Calu3 (cell line): ENCODE measurements at regions not wholly inside any gene's neighbourhood (a gene's known extent, or its start where the extent isn't known, plus 50 kb on each side); places are given as distances from the start of the nearest gene placed in this dataset.

Source experiments
- BruUV-seq: library from RNA; stranded (reverse); fragments of 400-500 nt; replicated peaks from 2 replicates; lab custom pipeline; 2021; lab: Mats Ljungman, UMichigan
- CTCF ChIA-PET: fragments of 300-600 bp; sonication (Branson Sonifier 250); formaldehyde crosslinking; loops from one replicate; lab custom pipeline; 2022; ENCODE audit warnings: antibody characterized with exemption; lab: Charles Lee
- DNase-seq: peaks from one replicate; pipeline ENCODE4 v3.0.0; 2022
- H3K27ac Mint-ChIP-seq: one replicate; pipeline ENCODE4 v1.8.0; 2022; ENCODE audit warnings: mixed read lengths; ENCODE audit not compliant: unreplicated experiment
- H3K27me3 Mint-ChIP-seq: one replicate; pipeline ENCODE4 v1.8.0; 2022; ENCODE audit warnings: mixed read lengths; ENCODE audit not compliant: unreplicated experiment
- H3K36me3 Mint-ChIP-seq: one replicate; pipeline ENCODE4 v1.8.0; 2022; ENCODE audit warnings: mild to moderate bottlenecking, moderate library complexity, mixed read lengths; ENCODE audit not compliant: insufficient read depth, unreplicated experiment
- H3K4me1 Mint-ChIP-seq: one replicate; pipeline ENCODE4 v1.8.0; 2022; ENCODE audit warnings: mild to moderate bottlenecking, low read depth, mixed read lengths; ENCODE audit not compliant: unreplicated experiment
- H3K4me3 Mint-ChIP-seq: one replicate; pipeline ENCODE4 v1.8.0; 2022; ENCODE audit warnings: mild to moderate bottlenecking, low read depth, moderate library complexity, mixed read lengths; ENCODE audit not compliant: unreplicated experiment
- H3K9me3 Mint-ChIP-seq: one replicate; pipeline ENCODE4 v1.8.0; 2022; ENCODE audit warnings: low read depth, mixed read lengths; ENCODE audit not compliant: unreplicated experiment
- CTCF ChIP-seq: fragments of 200-600 bp; IDR thresholded peaks from one replicate; pipeline ENCODE4 v1.8.0; 2022; ENCODE audit warnings: antibody characterized with exemption; ENCODE audit not compliant: unreplicated experiment
- intact Hi-C: fragments of 100-400 bp; cut with micrococcal nuclease; formaldehyde crosslinking; loops from one replicate; pipeline ENCODE4 v1.10.0; 2022; ENCODE audit not compliant: unreplicated experiment

GRCh38 chr5:12648558-12648957 lies 744.3 kb upstream of the CTNND2 start:
- CTCF ChIA-PET, result no interaction called here
- Mint-ChIP-seq H3K4me3 (no peak overlapping the region), H3K9me3 (peaks cover 13% of the 10 kb centered on the region), H3K36me3 (no peaks in the 10 kb centered on the region), H3K4me1 (no peaks in the 10 kb centered on the region), H3K27me3 (no peaks in the 10 kb centered on the region), H3K27ac (no peak overlapping the region)
- BruUV-seq, result no TSS peak
- intact Hi-C loops, result no loop called here
- TF ChIP-seq CTCF, result no peak
- no peak for DNase-seq

GRCh38 chr5:12647613-12648012 lies 743.4 kb upstream of the CTNND2 start:
- Mint-ChIP-seq H3K27me3 (no peaks in the 10 kb centered on the region), H3K4me1 (no peaks in the 10 kb centered on the region), H3K4me3 (no peak overlapping the region), H3K27ac (no peak overlapping the region), H3K36me3 (no peaks in the 10 kb centered on the region), H3K9me3 (peaks cover 15% of the 10 kb centered on the region)
- CTCF ChIA-PET, result no interaction called here
- no peak for TF ChIP-seq CTCF
- no peak for DNase-seq
- no TSS peak for BruUV-seq
- intact Hi-C loops, result no loop called here

- no peak overlapping the region for H3K27ac Mint-ChIP-seq
- CTCF ChIA-PET, result no interaction called here
- H3K27me3 Mint-ChIP-seq, result no peaks in the 10 kb centered on the region
- H3K9me3 Mint-ChIP-seq, result peaks cover 13% of the 10 kb centered on the region
- H3K4me1 Mint-ChIP-seq, result no peaks in the 10 kb centered on the region
- no peak for DNase-seq
- intact Hi-C loops, result no loop called here
- no peak overlapping the region for H3K4me3 Mint-ChIP-seq
- no peaks in the 10 kb centered on the region for H3K36me3 Mint-ChIP-seq
- no TSS peak for BruUV-seq
- no peak for TF ChIP-seq CTCF
Measured at GRCh38 chr5:12645582-12645981, 741.3 kb upstream of the CTNND2 start.

GRCh38 chr5:12636209-12636608 lies 732.0 kb upstream of the CTNND2 start:
- CTCF ChIA-PET, result no interaction called here
- H3K27ac Mint-ChIP-seq, result no peak overlapping the region
- no peak for DNase-seq
- no peaks in the 10 kb centered on the region for H3K27me3 Mint-ChIP-seq
- no TSS peak for BruUV-seq
- intact Hi-C loops, result no loop called here
- H3K4me3 Mint-ChIP-seq, result no peak overlapping the region
- H3K9me3 Mint-ChIP-seq, result peaks cover 23% of the 10 kb centered on the region
- no peak for TF ChIP-seq CTCF
- H3K4me1 Mint-ChIP-seq, result no peaks in the 10 kb centered on the region
- no peaks in the 10 kb centered on the region for H3K36me3 Mint-ChIP-seq

GRCh38 chr5:12626556-12626955 lies 722.3 kb upstream of the CTNND2 start:
- no peaks in the 10 kb centered on the region for H3K4me1 Mint-ChIP-seq
- no peak for TF ChIP-seq CTCF
- CTCF ChIA-PET, result no interaction called here
- no peaks in the 10 kb centered on the region for H3K36me3 Mint-ChIP-seq
- no peak for DNase-seq
- intact Hi-C loops, result no loop called here
- H3K27ac Mint-ChIP-seq, result no peak overlapping the region
- H3K4me3 Mint-ChIP-seq, result no peak overlapping the region
- no peaks in the 10 kb centered on the region for H3K9me3 Mint-ChIP-seq
- H3K27me3 Mint-ChIP-seq, result no peaks in the 10 kb centered on the region
- no TSS peak for BruUV-seq
